H1 (cell line): ENCODE measurements at regions not wholly inside any gene's neighbourhood (a gene's known extent, or its start where the extent isn't known, plus 50 kb on each side); places are given as distances from the start of the nearest gene placed in this dataset.
A peak's percentile ranks its signal among the peaks of the same experiment; 100 is the strongest.

ENCODE experiments used
- CTCF ChIA-PET: fragments of 300-600 bp; sonication (Branson Sonifier 250); formaldehyde crosslinking; loops from one replicate; lab custom pipeline; 2021; ENCODE audit not compliant: partially characterized antibody; lab: Charles Lee
- POLR2A ChIA-PET: fragments of 300-600 bp; sonication (Branson Sonifier 250); formaldehyde crosslinking; loops from one replicate; lab custom pipeline; 2021; ENCODE audit warnings: inconsistent platforms; ENCODE audit not compliant: partially characterized antibody; lab: Charles Lee
- DNase-seq, 2 experiments: peaks; one replicate each; pipeline versions ENCODE4 v3.0.0 to v3.0.0-alpha.2; 2010 to 2022; ENCODE audit warnings: low spot score in 2 of 2, low read depth in 1 of 2, mixed read lengths in 1 of 2
- FAIRE-seq: peaks from 2 replicates; lab custom pipeline; 2011; peaks lifted over from hg19 to GRCh38; lab: Jason Lieb, UNC
- H2AFZ ChIP-seq: 2 replicates; pipeline ENCODE4 v1.8.1; 2012; ENCODE audit warnings: low read length, inconsistent platforms
- H2AK5ac ChIP-seq: 2 replicates; pipeline ENCODE4 v1.6.1; 2013; ENCODE audit warnings: low read depth, low read length
- H2BK120ac ChIP-seq: replicated peaks from 2 replicates; pipeline ENCODE3; 2013; ENCODE audit warnings: low read depth, low read length, inconsistent platforms
- H2BK12ac ChIP-seq: 2 replicates; pipeline ENCODE4 v1.6.1; 2013; ENCODE audit warnings: low read depth, low read length
- H2BK15ac ChIP-seq: 2 replicates; pipeline ENCODE4 v1.6.1; 2013; ENCODE audit warnings: low read length
- H2BK20ac ChIP-seq: 2 replicates; pipeline ENCODE4 v1.6.1; 2013; ENCODE audit warnings: low read length
- H2BK5ac ChIP-seq: 2 replicates; pipeline ENCODE4 v1.6.1; 2013; ENCODE audit warnings: low read depth, low read length
- H3K14ac ChIP-seq: 2 replicates; pipeline ENCODE4 v1.6.1; 2013; ENCODE audit warnings: inconsistent platforms; ENCODE audit not compliant: insufficient read length
- H3K18ac ChIP-seq: 2 replicates; pipeline ENCODE4 v1.6.1; 2013; ENCODE audit warnings: low read length; ENCODE audit errors: extremely low read depth
- H3K23ac ChIP-seq: 2 replicates; pipeline ENCODE4 v1.6.1; 2013; ENCODE audit warnings: inconsistent platforms; ENCODE audit not compliant: insufficient read length
- H3K23me2 ChIP-seq: 2 replicates; pipeline ENCODE4 v1.6.1; 2013; ENCODE audit warnings: low read depth, low read length
- H3K27ac ChIP-seq: 2 replicates; pipeline ENCODE4 v1.6.1; 2011; ENCODE audit warnings: low read depth, low read length, inconsistent platforms
- H3K27me3 ChIP-seq, 4 experiments: replicated peaks in 1 of 4; 1 replicate in 1 of 4; 2 replicates in 3 of 4; pipeline versions ENCODE4 v1.6.1 to v1.8.1; 2011 to 2013; ENCODE audit warnings: low read length in 3 of 4, mild to moderate bottlenecking in 3 of 4, inconsistent platforms in 2 of 4, mixed read lengths in 2 of 4, moderate library complexity in 1 of 4; ENCODE audit not compliant: control insufficient read depth in 3 of 4, insufficient read depth in 3 of 4; ENCODE audit errors: extremely low read depth in 1 of 4
- H3K36me3 ChIP-seq, 4 experiments: 2 replicates each; pipeline versions ENCODE4 v1.6.1 to v1.8.1; 2011 to 2013; ENCODE audit warnings: mild to moderate bottlenecking in 4 of 4, low read length in 3 of 4, moderate library complexity in 2 of 4, control low read depth in 1 of 4, inconsistent platforms in 1 of 4; ENCODE audit not compliant: insufficient read depth in 4 of 4, control insufficient read depth in 2 of 4
- H3K4ac ChIP-seq: replicated peaks from 2 replicates; pipeline ENCODE3; 2013; ENCODE audit warnings: low read length, low read depth, mixed read lengths, inconsistent platforms; ENCODE audit not compliant: insufficient read length
- H3K4me1 ChIP-seq, 4 experiments: replicated peaks in 1 of 4; 1 replicate in 1 of 4; 2 replicates in 3 of 4; pipeline versions ENCODE4 v1.6.1 to v1.8.1; 2011 to 2013; ENCODE audit warnings: low read length in 3 of 4, inconsistent platforms in 2 of 4, mixed read lengths in 1 of 4; ENCODE audit not compliant: insufficient read depth in 4 of 4, control insufficient read depth in 3 of 4
- H3K4me2 ChIP-seq, 2 experiments: 2 replicates each; pipeline versions ENCODE4 v1.6.1 to v1.8.1; 2011 to 2013; ENCODE audit warnings: low read depth in 2 of 2, low read length in 2 of 2, control low read depth in 1 of 2, inconsistent platforms in 1 of 2, mild to moderate bottlenecking in 1 of 2; ENCODE audit not compliant: insufficient read depth in 1 of 2
- H3K4me3 ChIP-seq, 4 experiments: fragments of 200-600, 300-600 bp in 1 of 4; sonication (generic), shearing (Covaris generic), sonication (Bioruptor Twin) in 1 of 4; 2 replicates each; pipeline versions ENCODE4 v1.5.1 to v1.8.1; 2011 to 2016; ENCODE audit warnings: low read length in 4 of 4, low read depth in 3 of 4, control low read depth in 2 of 4, inconsistent platforms in 2 of 4, mild to moderate bottlenecking in 2 of 4, mixed read lengths in 1 of 4, moderate library complexity in 1 of 4; ENCODE audit not compliant: insufficient read depth in 2 of 4; ENCODE audit errors: extremely low read depth in 1 of 4
- H3K56ac ChIP-seq: replicated peaks from 2 replicates; pipeline ENCODE3; 2013; ENCODE audit warnings: low read depth, mild to moderate bottlenecking, mixed read lengths, low read length, inconsistent platforms; ENCODE audit not compliant: insufficient read length
- H3K79me1 ChIP-seq: 2 replicates; pipeline ENCODE4 v1.6.1; 2013; ENCODE audit warnings: low read depth, low read length, control low read depth
- H3K79me2 ChIP-seq, 2 experiments: 2 replicates each; pipeline versions ENCODE4 v1.6.1 to v1.8.1; 2012 to 2013; ENCODE audit warnings: low read length in 2 of 2, mild to moderate bottlenecking in 2 of 2, inconsistent platforms in 1 of 2; ENCODE audit not compliant: insufficient read depth in 2 of 2, control insufficient read depth in 1 of 2
- H3K9ac ChIP-seq, 4 experiments: replicated peaks in 1 of 4; 1 replicate in 1 of 4; 2 replicates in 3 of 4; pipeline versions ENCODE4 v1.6.1 to v1.8.1; 2011 to 2013; ENCODE audit warnings: low read depth in 3 of 4, low read length in 3 of 4, control low read depth in 2 of 4, mild to moderate bottlenecking in 2 of 4, moderate library complexity in 2 of 4, inconsistent platforms in 1 of 4; ENCODE audit errors: extremely low read depth in 1 of 4
- H3K9me3 ChIP-seq, 2 experiments: 2 replicates each; pipeline versions ENCODE4 v1.6.1 to v1.8.1; 2012 to 2013; ENCODE audit warnings: mild to moderate bottlenecking in 2 of 2, moderate library complexity in 2 of 2, control low read depth in 1 of 2, inconsistent platforms in 1 of 2, low read depth in 1 of 2, low read length in 1 of 2, mixed read lengths in 1 of 2; ENCODE audit not compliant: insufficient read depth in 2 of 2
- H4K20me1 ChIP-seq, 2 experiments: replicated peaks in 1 of 2; 2 replicates each; pipeline versions ENCODE3 to v1.8.1; 2011 to 2013; ENCODE audit warnings: inconsistent platforms in 2 of 2, low read length in 2 of 2, mild to moderate bottlenecking in 1 of 2; ENCODE audit not compliant: insufficient read depth in 2 of 2, control insufficient read depth in 1 of 2
- H4K5ac ChIP-seq: 2 replicates; pipeline ENCODE4 v1.6.1; 2013; ENCODE audit warnings: low read length, low read depth, mixed read lengths, inconsistent platforms; ENCODE audit not compliant: insufficient read length
- H4K8ac ChIP-seq: 2 replicates; pipeline ENCODE4 v1.8.0; 2013; ENCODE audit warnings: mild to moderate bottlenecking, moderate library complexity, low read length, inconsistent platforms; ENCODE audit not compliant: insufficient read depth; ENCODE audit errors: extremely low read depth
- H4K91ac ChIP-seq: replicated peaks from 2 replicates; pipeline ENCODE3; 2013; ENCODE audit warnings: low read length, mixed read lengths, inconsistent platforms; ENCODE audit not compliant: insufficient read length
- ATF3 ChIP-seq: IDR thresholded peaks from 2 replicates; pipeline ENCODE4 v1.6.1; 2011; ENCODE audit warnings: low read depth, mild to moderate bottlenecking, low read length; ENCODE audit not compliant: insufficient read depth
- BCL11A ChIP-seq, 2 experiments: IDR thresholded peaks; one replicate each; pipeline ENCODE4 v1.6.1; 2011; ENCODE audit warnings: low read depth in 2 of 2, low read length in 2 of 2, mild to moderate bottlenecking in 2 of 2
- EGR1 ChIP-seq: IDR thresholded peaks from 2 replicates; pipeline ENCODE4 v1.6.1; 2011; ENCODE audit warnings: low read depth, low read length, borderline replicate concordance
- RAD21 ChIP-seq, 2 experiments: IDR thresholded peaks in 1 of 2; conservative IDR thresholded peaks in 1 of 2; 2 replicates each; pipeline ENCODE4 v1.6.1; 2011; ENCODE audit warnings: low read depth in 2 of 2, low read length in 2 of 2, improper control_type of control experiment in 1 of 2, inconsistent platforms in 1 of 2, mild to moderate bottlenecking in 1 of 2, moderate library complexity in 1 of 2
- WGBS, 2 experiments: shearing (Covaris generic) in 1 of 2; methylation state at CpG; one replicate each; pipeline versions ENCODE4 v1.1.6 to v1.1.7; 2013 to 2015; ENCODE audit warnings: low lambda C conversion rate in 2 of 2, mixed read lengths in 2 of 2, inconsistent platforms in 1 of 2, low coverage in 1 of 2, missing lambda C conversion rate in 1 of 2; ENCODE audit not compliant: insufficient replicate concordance in 2 of 2, insufficient coverage in 1 of 2, insufficient read length in 1 of 2; ENCODE audit errors: extremely low coverage in 1 of 2, missing lambda C conversion rate in 1 of 2; 5-methylcytosine and 5-hydroxymethylcytosine counted together

GRCh38 chr6:121881974-121882667, 446.7 kb downstream of the GJA1 start:
- Histone ChIP-seq H2AK5ac (no peak overlapping the region), H3K9me3 (no peaks in the 10 kb centered on the region), H2BK15ac (no peak overlapping the region), H3K4me2 (no peak overlapping the region), H3K79me1 (no peaks in the 10 kb centered on the region), H4K8ac (no peak overlapping the region), H3K23ac (no peak overlapping the region), H3K4me1 (no peaks in the 10 kb centered on the region), H3K56ac (no peak overlapping the region), H3K4ac (no peak overlapping the region), H2BK12ac (no peak overlapping the region), H2BK5ac (no peak overlapping the region), H3K4me3 (no peak overlapping the region), H3K79me2 (no peaks in the 10 kb centered on the region), H2AFZ (peak overlapping the region; percentile 31; the same call in 1 of the 2 replicates), H4K20me1 (no peaks in the 10 kb centered on the region), H2BK20ac (no peak overlapping the region), H3K9ac (no peak overlapping the region), H3K14ac (no peak overlapping the region), H4K91ac (no peak overlapping the region), H2BK120ac (no peak overlapping the region), H3K36me3 (no peaks in the 10 kb centered on the region), H3K23me2 (no peaks in the 10 kb centered on the region), H4K5ac (no peak overlapping the region), H3K27me3 (no peaks in the 10 kb centered on the region), H3K27ac (no peak overlapping the region)
- no peak for FAIRE-seq
- CTCF ChIA-PET, result interaction anchor here (0.9 kb wide), 1 partner anchor 33 kb away, joined by 3 read pairs; no protein-coding TSS in a partner anchor
- 98% methylated on average over 2 of the region's 2 CpGs; no CpG with 5 or more reads in 1 of the 2 experiments for WGBS, 2 experiments
- POLR2A ChIA-PET, result no interaction called here
- DNase-seq, result no peak
- TF ChIP-seq EGR1, result no peak
- TF ChIP-seq RAD21 (IDR thresholded peaks at IDR 0.05 in 1 of 2, conservative IDR thresholded peaks at IDR 0.05 in 1 of 2; ENCODE audit: low read depth in 2 of 2, low read length in 2 of 2), result no peak
- no peak for TF ChIP-seq BCL11A (IDR thresholded peaks at IDR 0.05; ENCODE audit: low read depth in 2 of 2, low read length in 2 of 2)
- TF ChIP-seq ATF3, result no peak
- TF ChIP-seq, all 59 proteins: peak for 0
- H3K18ac ChIP-seq, result no peak overlapping the region
